C4-2B (cell line): ENCODE measurements at regions not wholly inside any gene's neighbourhood (a gene's known extent, or its start where the extent isn't known, plus 50 kb on each side); places are given as distances from the start of the nearest gene placed in this dataset.

Experiments
- H3K27ac ChIP-seq: fragments of 450-650 bp; 2 replicates; pipeline ENCODE4 v1.5.1; 2017
- ZFX ChIP-seq: fragments of 450-650 bp; IDR thresholded peaks from 2 replicates; pipeline ENCODE4 v1.6.1; 2017
- TF ChIP-seq, protein P1 (sequence below): fragments of 450-650 bp; conservative IDR thresholded peaks from 2 replicates; pipeline ENCODE4 v1.5.1; 2017; ENCODE audit warnings: mild to moderate bottlenecking

DNA sequence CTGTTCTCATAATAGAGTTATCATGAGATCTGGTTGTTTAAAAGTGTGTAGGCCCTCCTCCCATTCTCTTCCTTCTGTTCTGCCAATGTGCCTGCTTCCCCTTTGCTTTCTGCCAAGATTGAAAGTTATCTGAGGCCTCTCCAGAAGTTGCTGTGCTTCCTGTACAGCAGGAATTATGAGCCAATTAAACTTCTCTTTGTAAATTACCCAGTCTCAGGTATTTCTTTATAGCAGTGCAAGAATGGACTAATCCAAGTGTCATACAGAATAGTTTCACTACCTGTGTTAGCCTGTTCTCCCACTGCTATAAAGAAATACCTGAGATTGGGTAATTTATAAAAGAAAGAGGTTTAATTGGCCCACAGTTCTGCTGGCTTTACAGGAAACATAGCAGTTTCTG is 100.0 kb downstream of the CD24 start:
- no peak overlapping the region for H3K27ac ChIP-seq
- TF ChIP-seq, protein P1, sequence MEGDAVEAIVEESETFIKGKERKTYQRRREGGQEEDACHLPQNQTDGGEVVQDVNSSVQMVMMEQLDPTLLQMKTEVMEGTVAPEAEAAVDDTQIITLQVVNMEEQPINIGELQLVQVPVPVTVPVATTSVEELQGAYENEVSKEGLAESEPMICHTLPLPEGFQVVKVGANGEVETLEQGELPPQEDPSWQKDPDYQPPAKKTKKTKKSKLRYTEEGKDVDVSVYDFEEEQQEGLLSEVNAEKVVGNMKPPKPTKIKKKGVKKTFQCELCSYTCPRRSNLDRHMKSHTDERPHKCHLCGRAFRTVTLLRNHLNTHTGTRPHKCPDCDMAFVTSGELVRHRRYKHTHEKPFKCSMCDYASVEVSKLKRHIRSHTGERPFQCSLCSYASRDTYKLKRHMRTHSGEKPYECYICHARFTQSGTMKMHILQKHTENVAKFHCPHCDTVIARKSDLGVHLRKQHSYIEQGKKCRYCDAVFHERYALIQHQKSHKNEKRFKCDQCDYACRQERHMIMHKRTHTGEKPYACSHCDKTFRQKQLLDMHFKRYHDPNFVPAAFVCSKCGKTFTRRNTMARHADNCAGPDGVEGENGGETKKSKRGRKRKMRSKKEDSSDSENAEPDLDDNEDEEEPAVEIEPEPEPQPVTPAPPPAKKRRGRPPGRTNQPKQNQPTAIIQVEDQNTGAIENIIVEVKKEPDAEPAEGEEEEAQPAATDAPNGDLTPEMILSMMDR, result no peak
- TF ChIP-seq ZFX, result no peak

DNA sequence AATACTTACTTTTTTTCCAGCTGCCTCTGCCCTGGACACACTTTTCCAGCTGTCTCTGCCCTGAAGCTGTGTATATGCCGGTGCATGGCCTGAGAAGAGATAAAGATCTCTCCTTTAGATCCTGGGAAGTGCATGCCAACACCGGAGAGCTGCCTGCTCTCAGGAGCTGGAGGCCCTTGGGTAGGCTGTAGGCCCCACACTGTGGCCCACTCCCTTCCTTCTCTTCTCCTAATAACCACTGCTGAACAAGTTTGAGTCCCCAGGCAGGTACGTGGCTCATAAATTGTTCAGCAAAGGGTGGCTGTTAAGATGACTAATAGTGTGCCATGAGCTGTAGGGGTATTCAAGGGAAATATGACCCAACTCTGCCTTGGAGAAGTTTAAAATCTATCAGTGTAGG is 102.5 kb downstream of the CD24 start:
- TF ChIP-seq, protein P1, result no peak
- TF ChIP-seq ZFX, result no peak
- H3K27ac ChIP-seq, result 0 out of 2 replicates have a peak overlapping the region, but pooled peaks have one; percentile 8

- TF ChIP-seq, protein P1, result no peak
- TF ChIP-seq ZFX, result no peak
- no peak overlapping the region for H3K27ac ChIP-seq
These were observed 103.5 kb downstream of the CD24 start for GRCh38 chr6:106870824-106871717.

DNA sequence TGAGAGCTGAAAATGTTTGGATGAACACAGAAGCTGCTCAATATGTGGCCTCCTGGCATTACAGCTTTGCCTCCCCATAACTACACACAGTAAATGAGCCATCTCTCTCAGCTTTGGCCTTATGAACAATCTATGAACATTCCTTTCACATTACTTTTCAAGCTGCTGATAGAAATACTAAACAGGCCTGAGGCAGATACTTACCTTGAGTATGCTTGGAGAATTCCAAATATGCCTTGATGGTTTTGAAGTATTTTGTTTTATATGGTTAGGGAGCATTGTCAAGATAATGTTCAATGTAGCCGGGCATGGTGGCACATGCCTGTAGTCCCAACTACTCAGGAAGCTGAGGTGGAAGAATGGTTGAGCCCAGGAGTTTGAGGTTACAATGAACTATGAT is 104.5 kb downstream of the CD24 start:
- TF ChIP-seq, protein P1, result no peak
- TF ChIP-seq ZFX, result no peak
- no peak overlapping the region for H3K27ac ChIP-seq

DNA sequence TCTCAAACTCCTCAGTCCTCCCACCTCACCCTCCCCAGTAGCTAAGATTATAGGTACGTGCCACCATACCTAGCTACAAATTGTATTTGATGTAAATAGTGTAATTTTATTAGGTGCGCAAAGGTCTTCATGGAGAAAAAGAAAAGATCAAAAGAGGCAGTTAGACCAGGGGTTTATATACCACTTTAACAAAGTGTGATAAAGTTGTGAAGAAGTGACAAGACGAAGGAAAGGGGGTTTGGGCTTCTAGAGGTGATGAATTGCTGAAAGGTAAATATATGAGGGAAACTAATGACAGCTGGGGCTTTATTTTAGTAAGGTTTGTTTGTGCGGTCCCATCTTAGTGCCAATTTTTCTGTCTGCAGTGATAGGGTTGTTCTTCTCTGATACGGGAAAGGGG is 105.3 kb downstream of the CD24 start:
- no peak overlapping the region for H3K27ac ChIP-seq
- no peak for TF ChIP-seq ZFX
- TF ChIP-seq, protein P1, result no peak

DNA sequence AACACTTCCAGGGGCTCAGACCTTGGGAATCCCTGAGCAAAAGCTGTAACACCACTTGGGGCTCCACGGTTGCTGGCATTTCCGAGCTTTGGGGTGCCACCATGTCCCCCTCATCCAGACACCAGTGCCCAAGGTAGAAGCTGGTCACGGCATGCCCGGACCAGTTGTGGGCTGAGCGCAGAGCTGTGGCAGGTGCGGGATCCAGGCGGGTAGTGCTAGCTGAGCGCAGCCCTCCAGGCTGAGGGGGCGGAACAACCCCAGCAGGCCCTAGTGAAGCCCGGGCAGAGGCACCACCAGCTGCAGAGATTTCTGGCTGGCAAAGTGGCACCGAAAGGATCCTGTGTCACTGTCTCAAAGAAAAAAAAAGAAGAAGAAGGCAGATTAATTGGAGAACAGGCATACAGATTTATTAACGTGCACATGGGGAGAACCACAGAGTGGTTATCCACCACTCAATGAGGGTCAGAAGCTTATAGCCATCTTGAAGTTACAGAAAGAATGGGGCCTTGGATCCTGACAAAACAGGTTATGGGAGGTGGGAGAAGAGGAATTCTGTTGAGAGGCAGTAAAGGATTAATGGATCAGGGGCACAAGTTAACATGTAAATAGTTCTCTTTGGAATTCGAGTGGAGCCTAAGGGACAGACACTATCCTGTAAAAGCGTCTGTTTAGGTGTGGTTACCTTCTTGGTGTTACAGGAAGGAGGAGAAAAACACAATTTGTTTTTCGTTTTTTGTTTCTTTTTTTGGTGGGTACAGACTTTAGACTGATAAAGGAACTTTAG is 107.5 kb downstream of the CD24 start:
- no peak overlapping the region for H3K27ac ChIP-seq
- no peak for TF ChIP-seq ZFX
- TF ChIP-seq, protein P1, result no peak

GRCh38 chr6:106862858-106863257 is 111.7 kb downstream of the CD24 start:
- TF ChIP-seq, protein P1, result no peak
- no peak overlapping the region for H3K27ac ChIP-seq
